NB4 (cell line): ENCODE measurements at regions not wholly inside any gene's neighbourhood (a gene's known extent, or its start where the extent isn't known, plus 50 kb on each side); places are given as distances from the start of the nearest gene placed in this dataset.

Source experiments
- POLR2A ChIP-seq: IDR thresholded peaks from 2 replicates; pipeline ENCODE4 v1.6.1; 2011; ENCODE audit warnings: mild to moderate bottlenecking; ENCODE audit not compliant: insufficient read length; ENCODE audit errors: extremely low read depth
- TF ChIP-seq, protein P1 (sequence below): IDR thresholded peaks from one replicate; pipeline ENCODE4 v1.5.1; 2012; ENCODE audit warnings: low read depth, low read length

DNA sequence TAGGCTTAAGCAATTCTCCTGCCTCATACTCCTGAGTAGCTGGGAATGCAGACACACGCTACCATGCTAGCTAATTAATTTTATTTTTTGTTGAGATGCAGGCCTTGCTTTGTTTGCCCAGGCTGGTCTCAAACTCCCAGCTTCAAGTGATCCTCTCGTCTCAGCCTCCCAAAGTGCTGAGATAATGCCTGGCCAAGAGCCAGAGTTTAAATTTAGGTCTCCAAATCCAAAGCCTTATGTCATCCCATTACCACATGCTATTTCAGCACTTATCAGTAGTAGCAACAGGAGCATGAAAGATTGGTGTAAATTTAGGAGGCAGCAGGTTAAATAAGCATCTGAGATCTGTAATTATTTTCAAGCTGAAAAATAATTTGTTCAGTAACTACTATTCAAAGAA, 326.1 kb upstream of the ANO5 start:
- TF ChIP-seq, protein P1, sequence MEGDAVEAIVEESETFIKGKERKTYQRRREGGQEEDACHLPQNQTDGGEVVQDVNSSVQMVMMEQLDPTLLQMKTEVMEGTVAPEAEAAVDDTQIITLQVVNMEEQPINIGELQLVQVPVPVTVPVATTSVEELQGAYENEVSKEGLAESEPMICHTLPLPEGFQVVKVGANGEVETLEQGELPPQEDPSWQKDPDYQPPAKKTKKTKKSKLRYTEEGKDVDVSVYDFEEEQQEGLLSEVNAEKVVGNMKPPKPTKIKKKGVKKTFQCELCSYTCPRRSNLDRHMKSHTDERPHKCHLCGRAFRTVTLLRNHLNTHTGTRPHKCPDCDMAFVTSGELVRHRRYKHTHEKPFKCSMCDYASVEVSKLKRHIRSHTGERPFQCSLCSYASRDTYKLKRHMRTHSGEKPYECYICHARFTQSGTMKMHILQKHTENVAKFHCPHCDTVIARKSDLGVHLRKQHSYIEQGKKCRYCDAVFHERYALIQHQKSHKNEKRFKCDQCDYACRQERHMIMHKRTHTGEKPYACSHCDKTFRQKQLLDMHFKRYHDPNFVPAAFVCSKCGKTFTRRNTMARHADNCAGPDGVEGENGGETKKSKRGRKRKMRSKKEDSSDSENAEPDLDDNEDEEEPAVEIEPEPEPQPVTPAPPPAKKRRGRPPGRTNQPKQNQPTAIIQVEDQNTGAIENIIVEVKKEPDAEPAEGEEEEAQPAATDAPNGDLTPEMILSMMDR = no peak
- no peak for TF ChIP-seq POLR2A
